H1 (cell line): ENCODE measurements at regions not wholly inside any gene's neighbourhood (a gene's known extent, or its start where the extent isn't known, plus 50 kb on each side); places are given as distances from the start of the nearest gene placed in this dataset.

Experiments used
- CTCF ChIA-PET: fragments of 300-600 bp; sonication (Branson Sonifier 250); formaldehyde crosslinking; loops from one replicate; lab custom pipeline; 2021; ENCODE audit not compliant: partially characterized antibody; lab: Charles Lee
- POLR2A ChIA-PET: fragments of 300-600 bp; sonication (Branson Sonifier 250); formaldehyde crosslinking; loops from one replicate; lab custom pipeline; 2021; ENCODE audit warnings: inconsistent platforms; ENCODE audit not compliant: partially characterized antibody; lab: Charles Lee
- DNase-seq, 2 experiments: peaks; one replicate each; pipeline versions ENCODE4 v3.0.0 to v3.0.0-alpha.2; 2010 to 2022; ENCODE audit warnings: low spot score in 2 of 2, low read depth in 1 of 2, mixed read lengths in 1 of 2
- FAIRE-seq: peaks from 2 replicates; lab custom pipeline; 2011; peaks lifted over from hg19 to GRCh38; lab: Jason Lieb, UNC
- H2AFZ ChIP-seq: 2 replicates; pipeline ENCODE4 v1.8.1; 2012; ENCODE audit warnings: low read length, inconsistent platforms
- H2AK5ac ChIP-seq: 2 replicates; pipeline ENCODE4 v1.6.1; 2013; ENCODE audit warnings: low read depth, low read length
- H2BK120ac ChIP-seq: replicated peaks from 2 replicates; pipeline ENCODE3; 2013; ENCODE audit warnings: low read depth, low read length, inconsistent platforms
- H2BK12ac ChIP-seq: 2 replicates; pipeline ENCODE4 v1.6.1; 2013; ENCODE audit warnings: low read depth, low read length
- H2BK15ac ChIP-seq: 2 replicates; pipeline ENCODE4 v1.6.1; 2013; ENCODE audit warnings: low read length
- H2BK20ac ChIP-seq: 2 replicates; pipeline ENCODE4 v1.6.1; 2013; ENCODE audit warnings: low read length
- H2BK5ac ChIP-seq: 2 replicates; pipeline ENCODE4 v1.6.1; 2013; ENCODE audit warnings: low read depth, low read length
- H3K14ac ChIP-seq: 2 replicates; pipeline ENCODE4 v1.6.1; 2013; ENCODE audit warnings: inconsistent platforms; ENCODE audit not compliant: insufficient read length
- H3K18ac ChIP-seq: 2 replicates; pipeline ENCODE4 v1.6.1; 2013; ENCODE audit warnings: low read length; ENCODE audit errors: extremely low read depth
- H3K23ac ChIP-seq: 2 replicates; pipeline ENCODE4 v1.6.1; 2013; ENCODE audit warnings: inconsistent platforms; ENCODE audit not compliant: insufficient read length
- H3K23me2 ChIP-seq: 2 replicates; pipeline ENCODE4 v1.6.1; 2013; ENCODE audit warnings: low read depth, low read length
- H3K27ac ChIP-seq: 2 replicates; pipeline ENCODE4 v1.6.1; 2011; ENCODE audit warnings: low read depth, low read length, inconsistent platforms
- H3K27me3 ChIP-seq, 4 experiments: replicated peaks in 1 of 4; 1 replicate in 1 of 4; 2 replicates in 3 of 4; pipeline versions ENCODE4 v1.6.1 to v1.8.1; 2011 to 2013; ENCODE audit warnings: low read length in 3 of 4, mild to moderate bottlenecking in 3 of 4, inconsistent platforms in 2 of 4, mixed read lengths in 2 of 4, moderate library complexity in 1 of 4; ENCODE audit not compliant: control insufficient read depth in 3 of 4, insufficient read depth in 3 of 4; ENCODE audit errors: extremely low read depth in 1 of 4
- H3K36me3 ChIP-seq, 4 experiments: 2 replicates each; pipeline versions ENCODE4 v1.6.1 to v1.8.1; 2011 to 2013; ENCODE audit warnings: mild to moderate bottlenecking in 4 of 4, low read length in 3 of 4, moderate library complexity in 2 of 4, control low read depth in 1 of 4, inconsistent platforms in 1 of 4; ENCODE audit not compliant: insufficient read depth in 4 of 4, control insufficient read depth in 2 of 4
- H3K4ac ChIP-seq: replicated peaks from 2 replicates; pipeline ENCODE3; 2013; ENCODE audit warnings: low read length, low read depth, mixed read lengths, inconsistent platforms; ENCODE audit not compliant: insufficient read length
- H3K4me1 ChIP-seq, 4 experiments: replicated peaks in 1 of 4; 1 replicate in 1 of 4; 2 replicates in 3 of 4; pipeline versions ENCODE4 v1.6.1 to v1.8.1; 2011 to 2013; ENCODE audit warnings: low read length in 3 of 4, inconsistent platforms in 2 of 4, mixed read lengths in 1 of 4; ENCODE audit not compliant: insufficient read depth in 4 of 4, control insufficient read depth in 3 of 4
- H3K4me2 ChIP-seq, 2 experiments: 2 replicates each; pipeline versions ENCODE4 v1.6.1 to v1.8.1; 2011 to 2013; ENCODE audit warnings: low read depth in 2 of 2, low read length in 2 of 2, control low read depth in 1 of 2, inconsistent platforms in 1 of 2, mild to moderate bottlenecking in 1 of 2; ENCODE audit not compliant: insufficient read depth in 1 of 2
- H3K4me3 ChIP-seq, 4 experiments: fragments of 200-600, 300-600 bp in 1 of 4; sonication (generic), shearing (Covaris generic), sonication (Bioruptor Twin) in 1 of 4; 2 replicates each; pipeline versions ENCODE4 v1.5.1 to v1.8.1; 2011 to 2016; ENCODE audit warnings: low read length in 4 of 4, low read depth in 3 of 4, control low read depth in 2 of 4, inconsistent platforms in 2 of 4, mild to moderate bottlenecking in 2 of 4, mixed read lengths in 1 of 4, moderate library complexity in 1 of 4; ENCODE audit not compliant: insufficient read depth in 2 of 4; ENCODE audit errors: extremely low read depth in 1 of 4
- H3K56ac ChIP-seq: replicated peaks from 2 replicates; pipeline ENCODE3; 2013; ENCODE audit warnings: low read depth, mild to moderate bottlenecking, mixed read lengths, low read length, inconsistent platforms; ENCODE audit not compliant: insufficient read length
- H3K79me1 ChIP-seq: 2 replicates; pipeline ENCODE4 v1.6.1; 2013; ENCODE audit warnings: low read depth, low read length, control low read depth
- H3K79me2 ChIP-seq, 2 experiments: 2 replicates each; pipeline versions ENCODE4 v1.6.1 to v1.8.1; 2012 to 2013; ENCODE audit warnings: low read length in 2 of 2, mild to moderate bottlenecking in 2 of 2, inconsistent platforms in 1 of 2; ENCODE audit not compliant: insufficient read depth in 2 of 2, control insufficient read depth in 1 of 2
- H3K9ac ChIP-seq, 4 experiments: replicated peaks in 1 of 4; 1 replicate in 1 of 4; 2 replicates in 3 of 4; pipeline versions ENCODE4 v1.6.1 to v1.8.1; 2011 to 2013; ENCODE audit warnings: low read depth in 3 of 4, low read length in 3 of 4, control low read depth in 2 of 4, mild to moderate bottlenecking in 2 of 4, moderate library complexity in 2 of 4, inconsistent platforms in 1 of 4; ENCODE audit errors: extremely low read depth in 1 of 4
- H3K9me3 ChIP-seq, 2 experiments: 2 replicates each; pipeline versions ENCODE4 v1.6.1 to v1.8.1; 2012 to 2013; ENCODE audit warnings: mild to moderate bottlenecking in 2 of 2, moderate library complexity in 2 of 2, control low read depth in 1 of 2, inconsistent platforms in 1 of 2, low read depth in 1 of 2, low read length in 1 of 2, mixed read lengths in 1 of 2; ENCODE audit not compliant: insufficient read depth in 2 of 2
- H4K20me1 ChIP-seq, 2 experiments: replicated peaks in 1 of 2; 2 replicates each; pipeline versions ENCODE3 to v1.8.1; 2011 to 2013; ENCODE audit warnings: inconsistent platforms in 2 of 2, low read length in 2 of 2, mild to moderate bottlenecking in 1 of 2; ENCODE audit not compliant: insufficient read depth in 2 of 2, control insufficient read depth in 1 of 2
- H4K5ac ChIP-seq: 2 replicates; pipeline ENCODE4 v1.6.1; 2013; ENCODE audit warnings: low read length, low read depth, mixed read lengths, inconsistent platforms; ENCODE audit not compliant: insufficient read length
- H4K8ac ChIP-seq: 2 replicates; pipeline ENCODE4 v1.8.0; 2013; ENCODE audit warnings: mild to moderate bottlenecking, moderate library complexity, low read length, inconsistent platforms; ENCODE audit not compliant: insufficient read depth; ENCODE audit errors: extremely low read depth
- H4K91ac ChIP-seq: replicated peaks from 2 replicates; pipeline ENCODE3; 2013; ENCODE audit warnings: low read length, mixed read lengths, inconsistent platforms; ENCODE audit not compliant: insufficient read length
- EP300 ChIP-seq, 2 experiments: IDR thresholded peaks; 1 replicate in 1 of 2; 2 replicates in 1 of 2; pipeline ENCODE4 v1.6.1; 2011 to 2012; ENCODE audit warnings: low read depth in 2 of 2, low read length in 2 of 2, mild to moderate bottlenecking in 2 of 2, borderline replicate concordance in 1 of 2, inconsistent platforms in 1 of 2, moderate library complexity in 1 of 2
- EZH2 ChIP-seq: fragments of 200-600 bp; sonication (generic); IDR thresholded peaks from 2 replicates; pipeline ENCODE4 v1.7.1; 2012; ENCODE audit warnings: low read depth, mild to moderate bottlenecking, moderate library complexity, low read length, inconsistent platforms; ENCODE audit not compliant: severe bottlenecking
- KDM4A ChIP-seq: IDR thresholded peaks from one replicate; pipeline ENCODE4 v1.7.1; 2012; ENCODE audit warnings: low read depth, mild to moderate bottlenecking, moderate library complexity, low read length, inconsistent platforms; ENCODE audit not compliant: severe bottlenecking
- MAFK ChIP-seq: IDR thresholded peaks from 2 replicates; pipeline ENCODE4 v1.6.1; 2012; ENCODE audit warnings: low read depth, mild to moderate bottlenecking, improper control_type of control experiment, low read length
- POU5F1 ChIP-seq: IDR thresholded peaks from 2 replicates; pipeline ENCODE4 v1.6.1; 2011; ENCODE audit warnings: low read depth, mild to moderate bottlenecking, low read length, moderate library complexity
- WGBS, 2 experiments: shearing (Covaris generic) in 1 of 2; methylation state at CpG; one replicate each; pipeline versions ENCODE4 v1.1.6 to v1.1.7; 2013 to 2015; ENCODE audit warnings: low lambda C conversion rate in 2 of 2, mixed read lengths in 2 of 2, inconsistent platforms in 1 of 2, low coverage in 1 of 2, missing lambda C conversion rate in 1 of 2; ENCODE audit not compliant: insufficient replicate concordance in 2 of 2, insufficient coverage in 1 of 2, insufficient read length in 1 of 2; ENCODE audit errors: extremely low coverage in 1 of 2, missing lambda C conversion rate in 1 of 2; 5-methylcytosine and 5-hydroxymethylcytosine counted together

GRCh38 chr13:50244713-50245574, 229.7 kb downstream of the KCNRG start:
- H3K56ac ChIP-seq, result no peak overlapping the region
- no peak overlapping the region for H4K8ac ChIP-seq
- H3K14ac ChIP-seq, result no peak overlapping the region
- no peak overlapping the region for H3K4me2 ChIP-seq
- H3K4me3 ChIP-seq, result no peak overlapping the region
- no peak overlapping the region for H3K9ac ChIP-seq
- no peak overlapping the region for H3K18ac ChIP-seq
- ChIA-PET CTCF (no interaction called here), POLR2A (no interaction called here)
- H2AFZ ChIP-seq, result no peak overlapping the region
- no peak overlapping the region for H4K5ac ChIP-seq
- H2BK12ac ChIP-seq, result no peak overlapping the region
- no peak overlapping the region for H2BK20ac ChIP-seq
- H2AK5ac ChIP-seq, result no peak overlapping the region
- H2BK120ac ChIP-seq, result no peak overlapping the region
- FAIRE-seq (no peak), DNase-seq (no peak)
- no peaks in the 10 kb centered on the region for H3K79me2 ChIP-seq
- H3K9me3 ChIP-seq, result no peaks in the 10 kb centered on the region
- H3K79me1 ChIP-seq, result no peaks in the 10 kb centered on the region
- H4K91ac ChIP-seq, result no peak overlapping the region
- H3K23me2 ChIP-seq, result no peaks in the 10 kb centered on the region
- no peak overlapping the region for H3K27ac ChIP-seq
- 87% methylated on average over 7 of the region's 7 CpGs; no CpG with 5 or more reads in 1 of the 2 experiments for WGBS, 2 experiments
- no peak overlapping the region for H2BK5ac ChIP-seq
- H3K4me1 ChIP-seq, result no peaks in the 10 kb centered on the region
- H4K20me1 ChIP-seq, result no peaks in the 10 kb centered on the region
- no peak overlapping the region for H3K4ac ChIP-seq
- H3K23ac ChIP-seq, result no peak overlapping the region
- no peaks in the 10 kb centered on the region for H3K27me3 ChIP-seq
- H3K36me3 ChIP-seq, result no peaks in the 10 kb centered on the region
- no peak overlapping the region for H2BK15ac ChIP-seq
- TF ChIP-seq EP300 (IDR thresholded peaks at IDR 0.05; ENCODE audit: borderline replicate concordance in 1 of 2, low read depth in 2 of 2, low read length in 2 of 2) (no peak), MAFK (no peak), EZH2 (no peak), KDM4A (no peak), POU5F1 (no peak)
